K562 (cell line): ENCODE measurements at regions not wholly inside any gene's neighbourhood (a gene's known extent, or its start where the extent isn't known, plus 50 kb on each side); places are given as distances from the start of the nearest gene placed in this dataset.

Experiments used
- ATAC-seq: fragments of 200-7000 bp; cut with Tn5 transposase; 3 replicates; pipeline ENCODE4 v1.9.1; 2020; ENCODE audit warnings: moderate library complexity
- BruUV-seq: library from RNA; stranded (reverse); fragments of 400-500 nt; replicated peaks from 2 replicates; lab custom pipeline; 2021; lab: Mats Ljungman, UMichigan
- CTCF ChIA-PET: fragments of 300-600 bp; formaldehyde crosslinking; extraction: SDS; loops from one replicate; lab custom pipeline; 2021; ENCODE audit warnings: low intra/inter-chr PET ratio; lab: Yijun Ruan, JAX
- POLR2A ChIA-PET: fragments of 300-600, 350-650 bp; sonication (Branson Sonifier 250); formaldehyde crosslinking; extraction: SDS; loops from one replicate; lab custom pipeline; 2021; ENCODE audit warnings: antibody characterized with exemption, inconsistent platforms; lab: Yijun Ruan, JAX
- DNase-seq, 4 experiments: peaks; one replicate each; pipeline versions ENCODE4 v3.0.0 to v3.0.0-alpha.2; 2011 to 2018; ENCODE audit warnings: low spot score in 3 of 4, mixed read lengths in 3 of 4; ENCODE audit errors: extremely low read depth in 1 of 4
- FAIRE-seq: peaks from 2 replicates; lab custom pipeline; 2011; peaks lifted over from hg19 to GRCh38; lab: Jason Lieb, UNC
- H2AFZ ChIP-seq: 2 replicates; pipeline ENCODE4 v1.6.0; 2011; ENCODE audit warnings: low read depth, low read length, control low read depth, inconsistent platforms
- H3K27ac ChIP-seq: fragments of 200-600 bp; 3 replicates; pipeline ENCODE4 v1.8.0; 2011; ENCODE audit warnings: low read depth, mild to moderate bottlenecking, control low read depth, inconsistent platforms, low read length, moderate library complexity, mixed read lengths; ENCODE audit errors: extremely low read depth
- H3K27me3 ChIP-seq, 2 experiments: fragments of 300-600 bp in 1 of 2; 2 replicates in 1 of 2; 3 replicates in 1 of 2; pipeline versions ENCODE4 v1.6.0 to v1.8.0; 2011; ENCODE audit warnings: inconsistent platforms in 2 of 2, low read length in 2 of 2, mild to moderate bottlenecking in 1 of 2, mixed read lengths in 1 of 2, moderate library complexity in 1 of 2; ENCODE audit not compliant: control insufficient read depth in 2 of 2, insufficient read depth in 2 of 2
- H3K36me3 ChIP-seq: fragments of 300-600 bp; 3 replicates; pipeline ENCODE4 v1.8.0; 2011; ENCODE audit warnings: mild to moderate bottlenecking, low read length, inconsistent platforms; ENCODE audit not compliant: control insufficient read depth, insufficient read depth
- H3K4me1 ChIP-seq, 2 experiments: fragments of 200-600 bp in 1 of 2; replicated peaks in 1 of 2; 2 replicates in 1 of 2; 3 replicates in 1 of 2; pipeline versions ENCODE4 v1.5.1 to v1.8.0; 2011; ENCODE audit warnings: inconsistent platforms in 2 of 2, low read length in 2 of 2, mild to moderate bottlenecking in 1 of 2, mixed read lengths in 1 of 2, moderate library complexity in 1 of 2; ENCODE audit not compliant: control insufficient read depth in 2 of 2, insufficient read depth in 2 of 2
- H3K4me2 ChIP-seq: 2 replicates; pipeline ENCODE4 v1.6.1; 2011; ENCODE audit warnings: low read length, control low read depth, inconsistent platforms, mixed read lengths; ENCODE audit not compliant: insufficient read depth
- H3K4me3 ChIP-seq: fragments of 200-600 bp; sonication (generic), shearing (Covaris generic); 2 replicates; pipeline ENCODE4 v1.5.1; 2016; ENCODE audit warnings: control low read depth, inconsistent platforms
- H3K79me2 ChIP-seq: fragments of 200-600 bp; 3 replicates; pipeline ENCODE4 v1.8.0; 2011; ENCODE audit warnings: low read length, inconsistent platforms; ENCODE audit not compliant: control insufficient read depth, insufficient read depth
- H3K9ac ChIP-seq, 2 experiments: 2 replicates each; pipeline versions ENCODE4 v1.6.0 to v1.6.1; 2011; ENCODE audit warnings: low read depth in 2 of 2, low read length in 2 of 2, control low read depth in 1 of 2, inconsistent platforms in 1 of 2, mild to moderate bottlenecking in 1 of 2, mixed read lengths in 1 of 2; ENCODE audit not compliant: insufficient read depth in 1 of 2
- H3K9me1 ChIP-seq: one replicate; pipeline ENCODE4 v1.6.0; 2011; ENCODE audit warnings: inconsistent platforms, mild to moderate bottlenecking, low read length, moderate library complexity; ENCODE audit not compliant: control insufficient read depth, insufficient read depth
- H3K9me3 ChIP-seq: replicated peaks from 2 replicates; pipeline ENCODE4 v1.5.1; 2011; ENCODE audit warnings: low read depth, low read length, inconsistent platforms; ENCODE audit not compliant: control insufficient read depth, insufficient read depth
- H4K20me1 ChIP-seq: replicated peaks from 2 replicates; pipeline ENCODE4 v1.6.1; 2011; ENCODE audit warnings: low read length, inconsistent platforms, mixed read lengths; ENCODE audit not compliant: control insufficient read depth, insufficient read depth
- ATF1 ChIP-seq, 2 experiments: fragments of 450-650 bp in 1 of 2; IDR thresholded peaks; 2 replicates each; pipeline ENCODE4 v1.6.1; 2016; ENCODE audit warnings: missing compliant biosample characterization in 1 of 2, missing genetic modification characterization in 1 of 2
- ATF4 ChIP-seq: fragments of 450-650 bp; formaldehyde crosslinking; IDR thresholded peaks from 2 replicates; pipeline ENCODE4 v1.4.0; 2022; ENCODE audit warnings: mild to moderate bottlenecking, moderate library complexity
- CBFA2T2 ChIP-seq: fragments of 450-650 bp; conservative IDR thresholded peaks from 2 replicates; pipeline ENCODE4 v1.6.1; 2017; ENCODE audit warnings: mild to moderate bottlenecking
- DDX20 ChIP-seq: fragments of 450-650 bp; IDR thresholded peaks from 2 replicates; pipeline ENCODE4 v1.6.1; 2016; ENCODE audit warnings: missing genetic modification characterization, low read depth, mild to moderate bottlenecking, missing compliant biosample characterization, moderate library complexity
- EP300 ChIP-seq: IDR thresholded peaks from 2 replicates; pipeline ENCODE4 v1.6.1; 2012; ENCODE audit warnings: low read length, improper control_type of control experiment
- FOXM1 ChIP-seq, 2 experiments: fragments of 450-650 bp in 1 of 2; sonication (generic) in 1 of 2; formaldehyde crosslinking in 1 of 2; IDR thresholded peaks; 2 replicates each; pipeline versions ENCODE4 v1.6.1 to v1.9.0; 2017 to 2022; ENCODE audit warnings: low read depth in 2 of 2, mild to moderate bottlenecking in 2 of 2, missing genetic modification reagents in 1 of 2, moderate library complexity in 1 of 2
- FOXP1 ChIP-seq: sonication (generic); formaldehyde crosslinking; IDR thresholded peaks from 2 replicates; pipeline ENCODE4 v1.8.0; 2022; ENCODE audit warnings: mild to moderate bottlenecking, missing genetic modification reagents
- KLF13 ChIP-seq: fragments of 450-650 bp; IDR thresholded peaks from 2 replicates; pipeline ENCODE4 v1.6.1; 2016; ENCODE audit warnings: missing genetic modification characterization, low read depth, mild to moderate bottlenecking, missing compliant biosample characterization, moderate library complexity, borderline replicate concordance
- LARP7 ChIP-seq: fragments of 450-650 bp; IDR thresholded peaks from 2 replicates; pipeline ENCODE4 v1.6.1; 2016
- NFXL1 ChIP-seq: fragments of 450-650 bp; formaldehyde crosslinking; IDR thresholded peaks from 2 replicates; pipeline ENCODE4 v1.4.0; 2021; ENCODE audit warnings: mild to moderate bottlenecking
- RBM25 ChIP-seq: fragments of 200-400 bp; formaldehyde crosslinking; IDR thresholded peaks from 2 replicates; pipeline ENCODE4 v1.6.1; 2018; ENCODE audit warnings: low read length, low read depth, moderate library complexity; ENCODE audit not compliant: severe bottlenecking
- SOX6 ChIP-seq: fragments of 450-650 bp; IDR thresholded peaks from 2 replicates; pipeline ENCODE4 v1.6.1; 2014; ENCODE audit warnings: mild to moderate bottlenecking
- TRIM24 ChIP-seq, 2 experiments: fragments of 450-650 bp; IDR thresholded peaks; 2 replicates each; pipeline ENCODE4 v1.6.1; 2016
- ZC3H8 ChIP-seq: fragments of 450-650 bp; IDR thresholded peaks from 2 replicates; pipeline ENCODE4 v1.6.1; 2017
- ZNF140 ChIP-seq: fragments of 250-450 bp; sonication (Bioruptor Pico); IDR thresholded peaks from 2 replicates; pipeline ENCODE4 v1.8.0; 2021; ENCODE audit warnings: moderate library complexity, mild to moderate bottlenecking, inconsistent platforms
- ZNF143 ChIP-seq: sonication (generic); formaldehyde crosslinking; IDR thresholded peaks from 2 replicates; pipeline ENCODE4 v1.9.0; 2022; ENCODE audit warnings: mild to moderate bottlenecking, missing genetic modification reagents
- ZNF282 ChIP-seq: sonication (generic); formaldehyde crosslinking; IDR thresholded peaks from 2 replicates; pipeline ENCODE4 v1.8.1; 2023; ENCODE audit warnings: missing genetic modification reagents
- WGBS: fragments of 100-300 bp; shearing (Covaris generic); methylation state at CpG from one replicate; pipeline ENCODE4 v1.1.6; 2016; ENCODE audit warnings: low coverage, mixed read lengths; ENCODE audit not compliant: insufficient coverage; ENCODE audit errors: missing lambda C conversion rate; 5-methylcytosine and 5-hydroxymethylcytosine counted together
- in situ Hi-C: fragments of 300-500 bp; cut with MboI; formaldehyde crosslinking; loops from 4 replicates; pipeline ENCODE4 v1.15.0; 2018; ENCODE audit warnings: inconsistent platforms, mixed read lengths
- intact Hi-C: fragments of 100-400 bp; cut with micrococcal nuclease; formaldehyde crosslinking; loops from 2 replicates; pipeline ENCODE4 v1.14.2; 2022

- TF ChIP-seq ZNF143 (CRISPR knock-in tag): no peak
- no peak for TF ChIP-seq CBFA2T2
- no peak for TF ChIP-seq RBM25
Observed at GRCh38 chr15:56557415-56557814, 92.5 kb upstream of the MNS1 start (continued).

GRCh38 chr15:56553486-56553885, 88.5 kb upstream of the MNS1 start:
- TF ChIP-seq FOXP1 (CRISPR knock-in tag) (no peak), ZNF140 (CRISPR knock-in tag) (no peak), ZNF282 (CRISPR knock-in tag) (no peak)
- TF ChIP-seq, all 486 proteins: peak for 0
- Histone ChIP-seq H2AFZ (no peak overlapping the region), H3K9me3 (no peaks in the 10 kb centered on the region), H3K9ac (no peak overlapping the region), H3K9me1 (no peaks in the 10 kb centered on the region), H3K4me3 (no peak overlapping the region), H4K20me1 (no peaks in the 10 kb centered on the region), H3K27ac (no peak overlapping the region), H3K4me1 (no peaks in the 10 kb centered on the region), H3K36me3 (no peaks in the 10 kb centered on the region), H3K27me3 (no peaks in the 10 kb centered on the region), H3K4me2 (no peak overlapping the region), H3K79me2 (no peaks in the 10 kb centered on the region)
- no peak for FAIRE-seq
- POLR2A ChIA-PET: no interaction called here
- ATAC-seq: no peak
- no TSS peak for BruUV-seq
- intact Hi-C loops: no loop called here
- CTCF ChIA-PET: no interaction called here
- DNase-seq: no peak
- in situ Hi-C loops: no loop called here
- whole genome bisulfite sequencing: 26% methylated on average over 1 of the region's 1 CpG

- Histone ChIP-seq H3K9me1 (no peaks in the 10 kb centered on the region), H3K27ac (no peak overlapping the region), H3K9me3 (no peaks in the 10 kb centered on the region), H3K27me3 (no peaks in the 10 kb centered on the region), H3K4me1 (no peaks in the 10 kb centered on the region), H3K79me2 (no peaks in the 10 kb centered on the region), H3K4me3 (no peak overlapping the region), H2AFZ (no peak overlapping the region), H3K36me3 (no peaks in the 10 kb centered on the region), H3K4me2 (no peak overlapping the region), H3K9ac (no peak overlapping the region), H4K20me1 (no peaks in the 10 kb centered on the region)
- no peak for ATAC-seq
- DNase-seq: no peak
- no peak for FAIRE-seq
- ChIA-PET POLR2A (no interaction called here), CTCF (no interaction called here)
- no TSS peak for BruUV-seq
- in situ Hi-C loops: no loop called here
- intact Hi-C loops: no loop called here
- 8% methylated on average over 1 of the region's 1 CpG for WGBS
- no peak for TF ChIP-seq NFXL1
- TF ChIP-seq ZC3H8: no peak
- TF ChIP-seq DDX20: 0 out of 2 replicates have a peak, but pooled peaks have one; percentile 9
- no peak for TF ChIP-seq KLF13 (tag)
- peak; percentile 19; the same call in 1 of the 2 replicates for TF ChIP-seq SOX6
- peak; percentile 63; the same call in 1 of the 2 replicates for TF ChIP-seq ATF4 (CRISPR knock-in tag)
- TF ChIP-seq EP300: peak; percentile 67; the same call in 1 of the 2 replicates
- peak; percentile 41; the same call in 1 of the 2 replicates for TF ChIP-seq FOXM1 (IDR thresholded peaks at IDR 0.05; ENCODE audit: low read depth)
- TF ChIP-seq FOXM1 (CRISPR knock-in tag; IDR thresholded peaks at IDR 0.05; ENCODE audit: low read depth): no peak
- TF ChIP-seq ATF1 (CRISPR knock-in tag; IDR thresholded peaks at IDR 0.05): no peak
- TF ChIP-seq ATF1 (tag; IDR thresholded peaks at IDR 0.05): no peak
- TF ChIP-seq LARP7: no peak
- peak; percentile 38 to 82; a peak in 2 of 4 replicates for TF ChIP-seq TRIM24 (IDR thresholded peaks at IDR 0.05)
Observed at GRCh38 chr15:56552659-56553058, 87.7 kb upstream of the MNS1 start.
